Activated T-helper 9 cell treated with anti-CD3 and anti-CD28 coated beads, Interleukin-2, amount 50 U/mL, for 16 hours (primary cell): ENCODE measurements at regions not wholly inside any gene's neighbourhood (a gene's known extent, or its start where the extent isn't known, plus 50 kb on each side); places are given as distances from the start of the nearest gene placed in this dataset.

Source experiments
- DNase-seq: peaks from one replicate; pipeline ENCODE4 v3.0.0-alpha.2; 2020; ENCODE audit warnings: low read depth

DNA sequence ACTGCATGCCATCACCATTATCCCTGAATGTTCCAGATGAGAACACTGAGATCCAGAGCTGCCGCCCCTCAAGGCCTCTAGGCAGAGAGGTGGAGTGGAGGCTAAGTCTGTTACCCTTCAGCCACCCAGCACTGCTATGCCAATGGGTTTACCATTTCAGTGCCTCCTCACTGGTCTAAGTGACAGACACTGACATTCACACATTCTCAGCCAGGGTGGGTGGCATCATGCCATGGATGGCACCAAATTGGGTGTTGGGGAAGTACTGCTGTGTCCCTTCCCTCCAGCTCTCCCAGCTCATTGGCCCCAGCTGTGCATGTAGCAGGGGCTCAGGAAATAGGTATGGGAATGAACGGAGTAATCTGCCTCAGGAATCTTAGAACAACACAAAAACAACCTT lies 96.8 kb upstream of the PLET1 start:
- no peak for DNase-seq

DNA sequence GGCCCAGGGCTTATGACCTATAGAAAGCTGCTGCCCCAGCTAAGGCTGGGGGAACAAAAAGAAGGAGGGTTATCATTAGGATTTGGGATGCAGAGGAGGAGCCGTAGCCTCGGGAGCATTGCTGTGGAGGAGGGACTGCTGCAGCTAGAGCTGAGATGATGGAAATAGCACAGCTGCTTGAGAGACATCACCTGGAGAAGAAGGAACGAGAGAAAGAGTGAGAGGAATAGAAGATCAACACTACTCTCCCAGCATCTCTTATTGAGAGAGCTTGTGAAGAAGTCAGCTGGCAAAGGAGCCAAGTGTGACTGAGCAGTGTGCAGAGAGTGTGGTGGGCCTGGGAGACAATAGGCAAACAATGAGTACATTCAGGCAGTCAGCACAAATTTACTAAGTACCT lies 100.7 kb upstream of the PLET1 start:
- DNase-seq = no peak

DNA sequence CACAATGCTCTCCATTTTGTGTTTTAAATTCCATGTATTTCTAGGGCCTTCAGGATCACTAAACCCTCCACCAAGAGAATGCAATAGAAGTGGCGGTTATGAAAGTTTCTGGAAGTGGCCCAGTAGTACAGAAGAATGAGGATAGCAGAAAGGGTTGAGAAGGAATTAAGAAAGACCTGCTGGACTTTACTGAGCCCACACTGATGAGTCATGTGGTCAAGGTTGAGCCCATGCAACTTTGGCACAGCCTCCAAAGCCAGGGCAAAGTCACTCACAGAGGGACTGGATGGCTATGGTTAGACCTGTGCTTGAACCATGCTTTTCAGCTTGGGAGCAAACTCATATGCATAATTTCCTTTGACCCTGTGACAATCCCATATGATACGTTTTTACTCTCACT lies 102.9 kb upstream of the PLET1 start:
- no peak for DNase-seq

DNA sequence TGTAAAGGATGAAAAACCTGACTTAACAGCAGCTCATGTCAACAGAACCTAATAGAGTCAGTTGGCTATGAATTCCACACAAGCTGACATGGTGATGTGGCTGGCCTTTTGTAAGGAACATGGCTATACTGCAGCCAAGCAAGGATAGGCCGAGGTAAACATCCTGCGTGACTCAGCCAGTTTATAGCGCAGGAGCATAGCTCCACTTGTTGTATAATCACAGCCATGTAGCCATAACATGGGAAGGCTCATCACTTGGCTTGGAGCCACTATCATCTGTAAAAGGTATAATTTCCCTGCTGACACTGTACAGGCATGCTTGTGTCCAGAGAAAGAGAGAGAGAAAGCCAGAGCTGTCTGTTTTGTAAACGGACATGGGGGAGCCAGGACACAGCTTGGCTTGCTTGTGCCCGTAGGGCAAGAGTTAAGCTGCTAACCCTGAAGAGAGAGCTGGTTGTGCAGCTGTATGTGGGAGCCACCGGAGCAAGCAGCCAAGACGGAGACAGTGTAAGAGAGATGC lies 104.4 kb upstream of the PLET1 start:
- no peak for DNase-seq

DNA sequence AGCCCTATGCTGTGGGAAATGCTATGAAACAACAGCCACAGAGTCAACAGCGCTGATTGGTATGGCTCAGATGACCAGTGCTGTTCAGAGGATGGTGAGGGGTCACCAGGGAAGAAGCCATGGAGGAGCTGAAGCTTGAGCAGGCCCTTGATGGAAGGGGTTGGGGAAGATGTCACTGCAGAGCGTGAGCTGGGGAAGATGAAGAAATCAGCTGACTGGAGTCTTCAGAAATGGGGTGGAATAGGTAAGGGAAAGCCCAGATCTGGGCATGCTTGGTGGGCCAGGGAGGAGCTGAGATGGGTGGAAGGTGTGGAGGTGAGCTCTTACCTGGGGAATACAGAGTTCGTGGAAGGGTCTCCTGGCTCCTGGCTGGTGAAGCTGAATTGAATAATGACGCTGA lies 105.4 kb upstream of the PLET1 start:
- no peak for DNase-seq

DNA sequence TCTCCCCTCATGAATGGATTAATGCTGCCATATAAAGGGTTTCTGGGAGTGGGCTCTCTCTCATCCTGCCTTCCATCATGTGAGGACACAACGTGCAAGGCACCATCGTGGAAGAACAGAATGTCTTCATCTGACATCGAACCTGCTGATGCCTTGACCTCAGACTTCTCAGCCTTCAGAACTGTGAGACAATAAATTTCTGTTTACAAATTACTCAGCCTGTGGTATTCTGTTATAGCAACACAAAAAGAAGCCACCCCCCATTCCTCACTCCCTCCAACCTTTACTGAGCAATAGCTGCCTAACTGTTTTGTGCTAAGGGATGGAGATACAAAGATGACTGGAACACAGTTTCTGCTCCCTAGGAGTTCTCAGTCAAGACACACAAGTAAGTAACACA lies 106.1 kb upstream of the PLET1 start:
- DNase-seq = no peak

DNA sequence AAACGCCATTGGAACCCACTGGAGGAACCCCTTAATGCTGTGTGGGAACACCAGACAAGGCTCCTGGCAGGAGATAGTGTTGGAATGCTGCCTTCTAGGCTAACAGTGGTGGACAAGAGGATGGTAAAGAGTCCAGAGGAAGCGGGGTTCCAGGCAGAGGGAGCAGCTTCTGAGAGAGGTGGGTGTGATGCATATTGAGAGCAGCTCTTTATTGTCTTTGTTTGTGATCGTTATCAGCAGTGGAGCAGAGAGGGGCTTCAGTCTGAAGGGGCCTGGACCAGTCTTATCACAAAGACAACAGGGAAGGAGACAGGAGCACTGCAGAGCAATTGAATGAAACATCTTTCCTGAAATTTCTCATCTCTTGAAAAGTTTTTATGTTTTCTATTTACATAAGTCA lies 106.8 kb upstream of the PLET1 start:
- no peak for DNase-seq

DNA sequence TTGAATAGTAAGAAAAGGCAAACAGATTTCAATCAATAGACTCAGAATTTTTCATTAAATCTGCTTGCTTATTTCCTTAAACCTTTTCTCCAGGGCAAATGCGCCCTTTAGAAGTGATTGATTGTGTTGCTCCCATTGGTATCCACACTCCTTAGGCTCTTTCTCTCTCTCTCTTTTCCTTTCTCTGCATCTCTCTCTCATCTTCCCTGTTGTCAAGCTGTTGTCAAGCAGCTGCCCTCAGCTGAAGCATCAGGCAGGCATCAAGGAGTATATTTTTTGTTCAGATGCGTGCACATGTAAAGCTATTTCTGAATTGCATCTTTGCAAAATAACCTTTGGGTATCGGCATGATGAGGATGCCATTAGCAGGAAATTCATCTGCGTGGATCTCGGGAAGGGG lies 107.2 kb upstream of the PLET1 start:
- no peak for DNase-seq

DNA sequence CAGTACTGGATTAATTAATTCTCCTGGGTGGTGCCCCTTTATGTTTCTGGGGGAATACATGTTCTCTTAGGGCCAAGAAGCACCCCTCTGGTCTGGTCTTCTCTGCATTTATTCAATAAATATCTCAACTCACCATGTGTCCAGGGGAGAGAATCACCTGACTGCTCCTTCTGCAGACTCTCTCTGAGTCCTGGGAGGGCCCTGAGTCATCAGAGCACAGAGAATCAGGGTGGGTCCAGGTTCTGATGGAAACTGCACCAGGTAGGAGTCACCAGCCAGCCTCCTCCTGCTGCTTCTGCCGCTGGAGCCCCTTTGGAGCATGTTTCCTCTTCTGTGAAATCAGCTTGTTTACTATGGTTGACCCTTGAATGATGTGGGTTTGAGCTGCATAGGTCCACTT lies 107.7 kb upstream of the PLET1 start:
- no peak for DNase-seq

DNA sequence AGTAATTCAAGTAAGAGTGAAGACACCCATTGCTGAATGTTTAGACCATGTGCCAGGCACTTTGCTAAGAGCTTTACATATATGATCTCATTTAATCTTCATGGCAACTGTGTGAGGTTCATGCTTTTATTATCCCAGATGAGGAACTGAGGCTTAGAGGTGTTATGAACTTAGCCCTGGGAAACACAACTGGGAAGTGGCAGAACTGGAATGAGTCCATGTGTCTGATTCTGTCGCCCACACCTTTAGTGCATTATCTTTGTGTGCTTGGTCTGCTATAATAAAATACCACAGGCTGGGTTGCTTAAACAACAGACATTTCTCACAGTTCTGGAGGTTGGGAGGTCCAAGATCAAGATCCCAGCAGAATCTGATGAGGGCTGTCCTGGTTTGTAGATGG lies 108.7 kb upstream of the PLET1 start:
- no peak for DNase-seq

DNA sequence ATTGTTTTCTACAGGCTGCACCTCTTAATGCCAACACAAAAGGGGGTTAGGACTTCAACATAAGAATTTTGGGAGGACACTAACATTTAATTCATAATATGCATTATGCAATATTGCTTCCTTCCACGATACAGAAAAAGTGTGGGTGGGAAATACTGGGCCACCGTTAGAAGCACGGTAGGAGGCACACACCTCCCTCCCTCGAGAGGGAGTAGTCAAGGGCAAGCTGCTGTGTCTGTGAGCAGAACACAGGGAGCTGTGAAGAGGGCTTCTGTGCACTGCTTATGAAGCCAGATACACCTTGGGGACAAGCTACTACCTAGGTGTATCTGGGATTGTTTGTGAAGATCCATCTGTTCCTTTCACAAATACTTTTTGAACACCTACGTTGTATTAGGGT lies 109.3 kb upstream of the PLET1 start:
- no peak for DNase-seq

DNA sequence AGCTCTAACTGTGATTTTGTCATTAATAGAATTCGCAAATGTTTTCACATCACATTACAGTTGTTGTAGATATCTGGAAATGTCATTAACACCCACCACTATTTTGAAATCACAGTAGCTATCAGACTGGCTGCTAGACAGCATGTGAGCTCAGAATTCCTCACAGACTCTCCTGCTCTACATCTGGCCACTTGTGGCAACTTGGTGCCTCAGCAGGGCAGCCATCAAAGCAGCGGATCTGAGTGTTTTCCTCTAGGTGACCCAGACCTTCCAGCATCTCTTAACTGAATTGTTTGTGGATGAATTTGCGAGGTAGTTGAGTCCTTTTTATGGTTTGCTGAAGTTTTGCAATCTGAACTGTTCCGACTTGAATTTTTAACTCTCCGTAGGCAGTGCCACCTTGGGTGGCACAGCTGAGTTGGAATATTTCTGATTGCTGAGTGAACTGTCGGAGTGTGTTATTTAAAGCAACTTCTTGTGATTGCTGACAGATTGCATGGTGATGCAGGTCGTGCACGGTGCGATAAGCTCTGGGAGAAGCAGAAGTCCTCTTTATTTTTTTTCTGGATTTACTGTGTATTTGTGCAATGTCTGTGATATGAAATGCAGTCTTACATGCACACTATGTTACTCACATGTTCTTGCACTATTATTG lies 114.0 kb upstream of the PLET1 start:
- DNase-seq = no peak

DNA sequence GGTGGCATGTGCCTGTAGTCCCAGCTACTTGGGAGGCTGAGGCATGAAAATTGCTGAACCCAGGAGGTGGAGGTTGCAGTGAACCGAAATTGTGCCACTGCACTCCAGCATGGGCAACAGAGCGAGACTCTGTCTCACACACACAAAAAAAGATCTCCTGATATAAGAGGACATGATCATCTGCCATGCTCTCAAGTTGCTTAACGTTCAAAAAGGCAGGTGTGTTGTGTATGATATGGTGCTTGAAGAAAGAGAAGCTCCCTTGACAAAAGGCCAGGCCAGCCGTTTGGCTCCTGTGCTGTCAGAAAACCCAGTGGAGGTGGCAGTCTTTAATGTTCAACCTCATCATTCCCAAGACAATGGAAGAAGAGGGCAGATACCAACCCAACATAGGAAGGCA lies 117.3 kb upstream of the PLET1 start:
- no peak for DNase-seq

DNA sequence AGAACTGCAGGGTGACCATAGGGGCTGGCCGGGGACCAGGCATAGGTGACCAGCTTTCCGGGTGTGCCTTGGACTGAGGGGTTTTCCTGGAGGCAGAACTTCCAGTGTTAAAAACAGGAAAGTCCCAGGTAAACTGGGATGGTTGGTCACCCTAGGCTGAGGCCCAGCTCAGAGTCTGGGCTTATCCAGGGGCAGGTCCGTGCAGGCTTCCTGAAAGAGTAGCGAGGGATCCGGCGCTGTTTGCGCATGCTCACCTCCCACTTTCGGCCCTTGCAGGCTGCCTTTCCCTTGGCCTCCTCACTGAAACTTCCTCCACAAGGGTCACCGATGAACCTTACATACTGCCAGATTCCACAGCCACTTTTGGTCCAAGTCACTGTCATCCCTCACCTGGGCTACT lies 119.8 kb upstream of the PLET1 start:
- no peak for DNase-seq

DNA sequence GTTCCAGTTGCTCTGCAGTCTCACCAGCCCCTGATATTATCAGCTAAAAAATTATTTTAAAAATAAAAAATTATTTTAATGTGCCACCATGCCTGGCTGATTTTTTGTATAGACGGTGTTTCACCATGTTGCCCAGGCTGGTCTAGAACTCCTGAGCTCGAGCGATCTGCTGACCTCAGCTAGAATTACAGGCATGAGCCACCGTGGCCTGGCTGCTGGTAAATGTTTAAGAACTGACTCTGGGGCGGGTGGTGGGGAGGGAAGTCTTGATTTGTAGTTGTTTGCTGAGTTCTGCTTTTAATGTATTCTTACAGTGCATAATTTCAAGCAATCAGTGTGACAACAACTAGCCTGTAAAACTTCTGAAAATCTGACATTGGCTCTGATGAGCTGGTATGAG lies 120.9 kb upstream of the PLET1 start:
- DNase-seq = no peak

DNA sequence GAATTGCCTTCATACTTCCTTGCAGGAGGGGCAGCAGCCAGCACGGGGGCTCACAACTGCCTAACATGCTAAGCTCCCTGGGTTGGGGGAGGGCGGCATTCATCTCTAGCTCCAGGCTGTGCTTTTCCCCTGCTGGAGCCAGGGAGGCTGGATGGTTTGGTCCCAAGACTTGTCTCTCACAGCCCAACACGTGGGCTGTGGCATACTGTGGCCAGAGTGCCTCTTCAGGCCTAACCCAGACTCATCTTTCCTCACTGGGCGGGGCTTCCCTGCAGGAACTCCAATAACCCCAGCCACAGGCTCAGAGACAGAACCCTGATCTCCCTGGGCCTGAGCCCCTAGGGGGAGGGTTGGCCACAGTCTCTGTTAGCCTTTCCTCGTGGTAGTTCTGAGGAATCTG lies 121.9 kb upstream of the PLET1 start:
- no peak for DNase-seq

DNA sequence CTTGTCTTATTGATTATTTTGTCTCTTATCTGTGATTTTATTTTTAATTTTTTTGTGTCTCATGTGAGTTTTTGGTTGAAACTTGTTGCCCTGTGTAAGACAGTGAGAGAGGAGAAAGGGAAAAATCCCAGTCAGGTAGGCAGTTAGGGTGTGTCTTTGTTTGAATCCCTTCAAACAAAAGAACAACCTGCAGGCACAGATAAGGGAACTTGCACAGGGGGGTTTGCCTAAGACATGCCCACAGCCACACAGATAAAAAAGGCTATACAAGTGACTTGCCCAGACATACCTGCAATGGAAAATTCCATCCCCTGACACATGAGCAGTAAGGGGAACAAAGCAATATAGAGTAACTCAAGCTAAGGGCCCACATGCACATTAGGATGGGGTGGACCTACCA lies 127.8 kb upstream of the PLET1 start:
- DNase-seq = no peak

DNA sequence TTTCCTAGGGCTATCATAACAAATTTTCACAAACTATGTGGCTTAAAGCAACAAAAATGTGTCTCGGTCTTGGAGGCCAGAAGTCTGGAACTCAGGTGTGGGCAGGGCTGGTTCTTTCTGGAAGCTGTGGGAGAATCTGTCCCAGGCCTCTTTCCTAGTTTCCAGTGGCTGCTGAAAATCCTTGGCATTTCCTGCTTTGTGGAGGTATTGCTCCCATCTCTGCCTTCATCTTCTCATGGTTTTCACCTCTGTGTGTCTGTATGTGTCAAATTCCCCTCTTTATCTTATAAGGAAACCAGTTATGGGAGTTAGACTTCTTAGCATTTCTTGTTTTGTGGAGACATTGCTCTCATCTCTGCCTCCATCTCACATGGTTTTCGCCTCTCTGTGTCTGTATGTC lies 130.4 kb upstream of the PLET1 start:
- no peak for DNase-seq

DNA sequence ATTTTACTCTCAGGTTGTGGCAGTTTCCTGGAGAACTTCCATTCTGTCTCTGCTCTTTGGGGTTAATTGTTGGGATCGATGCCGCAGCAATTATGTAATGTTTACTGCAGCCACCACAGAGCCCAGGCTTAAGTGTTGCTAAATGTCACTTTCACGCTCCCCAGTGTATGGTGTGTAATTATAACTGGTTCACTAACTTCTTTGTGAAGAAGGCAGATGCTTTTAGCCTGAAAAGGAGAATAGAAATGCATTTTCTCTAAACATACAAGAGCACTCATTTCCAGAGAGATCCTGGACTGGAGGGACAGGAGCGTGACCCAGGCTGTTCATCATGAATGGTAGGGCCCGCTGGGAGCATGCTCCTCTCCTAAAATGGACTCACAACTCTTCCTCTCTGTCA lies 132.2 kb upstream of the PLET1 start:
- no peak for DNase-seq

DNA sequence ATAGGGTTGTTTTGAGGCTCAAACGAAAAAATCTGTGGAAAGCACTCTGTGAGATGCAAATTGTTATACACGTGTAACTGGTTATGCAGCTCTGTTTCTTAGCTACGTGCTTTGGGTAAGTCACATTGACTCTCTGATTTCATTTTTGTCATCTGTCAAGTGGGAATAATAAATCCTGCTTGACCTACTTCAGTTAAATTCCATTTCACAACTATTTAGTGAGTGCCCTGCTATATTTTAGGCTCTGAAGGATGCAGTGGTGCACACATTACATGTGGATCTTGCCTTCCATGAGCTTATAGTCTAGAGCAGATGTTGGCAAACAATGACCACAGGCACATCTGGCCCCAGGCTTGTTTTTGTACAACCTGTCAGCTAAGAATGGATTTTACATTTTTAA lies 133.6 kb upstream of the PLET1 start:
- no peak for DNase-seq

DNA sequence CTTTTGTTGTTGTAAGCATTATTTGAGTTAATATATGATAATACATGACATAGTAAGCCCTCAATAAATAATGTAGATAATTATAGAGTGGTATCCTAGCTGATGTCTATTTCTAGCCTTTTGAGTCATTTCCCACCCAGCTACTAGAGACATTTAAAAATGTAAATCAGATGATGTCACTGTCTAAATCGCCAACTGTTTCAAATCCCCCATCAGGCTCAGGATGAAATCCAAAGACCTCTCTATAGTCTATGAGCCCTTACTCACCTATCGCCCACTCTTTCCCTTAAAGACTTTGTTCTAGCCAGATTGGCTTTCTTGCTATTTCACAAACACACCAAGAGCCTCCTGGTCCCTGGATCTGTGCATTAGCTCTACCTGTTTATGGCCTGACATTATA lies 135.4 kb upstream of the PLET1 start:
- no peak for DNase-seq

DNA sequence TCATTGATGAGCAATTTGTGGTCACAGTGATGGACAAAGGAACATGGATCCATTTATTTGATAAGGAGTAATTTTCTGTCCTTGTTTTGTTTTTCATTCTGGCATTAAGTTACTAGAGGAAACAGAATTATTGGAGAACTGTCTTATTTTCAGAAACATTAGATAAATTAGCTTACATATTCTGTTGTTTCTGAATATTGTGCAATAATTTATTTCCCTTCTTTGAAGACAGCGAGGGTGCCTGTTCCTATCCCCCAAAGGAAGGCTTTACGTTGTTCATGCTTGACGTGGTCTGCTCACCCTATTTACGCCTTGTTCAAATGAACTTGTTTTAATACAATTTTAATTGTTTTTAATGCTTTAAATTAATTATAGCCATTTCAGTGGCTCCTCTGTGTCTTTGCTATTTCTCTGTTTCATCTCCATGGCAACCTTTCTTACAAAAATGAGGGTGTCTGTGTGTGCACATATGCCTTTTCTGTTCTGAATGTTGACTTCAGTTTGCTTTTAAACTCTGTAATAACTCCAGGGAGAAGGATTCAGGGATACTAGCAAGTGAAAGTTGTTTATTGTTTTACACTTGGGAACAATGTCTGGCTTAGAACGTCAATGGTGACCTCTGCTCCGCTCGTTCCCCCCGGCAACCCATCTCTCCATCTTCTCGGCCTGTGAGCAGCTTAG lies 138.3 kb upstream of the PLET1 start:
- DNase-seq = no peak

DNA sequence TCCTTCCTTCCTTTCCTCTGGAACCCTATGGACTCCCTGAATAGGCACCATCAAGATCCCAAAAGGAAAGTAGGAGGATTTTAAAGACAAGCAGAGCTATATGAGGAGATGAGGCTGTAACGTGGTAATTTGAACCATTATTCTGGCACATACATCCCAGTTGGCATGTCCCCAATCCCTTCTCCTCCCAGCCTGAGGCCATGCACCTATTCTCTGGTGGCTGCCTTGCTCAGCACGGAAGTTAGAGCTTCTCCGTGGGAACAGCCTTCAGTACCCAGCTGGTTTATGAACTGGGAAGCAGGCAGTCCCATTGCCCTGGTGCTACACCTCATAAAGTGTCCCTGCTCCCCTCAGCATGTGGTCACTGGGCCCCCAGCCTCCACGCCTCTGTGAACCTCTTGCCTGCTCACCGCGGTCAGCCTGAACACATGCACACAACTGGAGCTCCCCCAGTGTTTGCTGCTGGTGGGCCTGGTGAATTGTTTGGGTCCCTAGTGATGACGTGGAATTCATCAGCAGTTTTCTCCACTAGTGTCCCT lies 139.9 kb upstream of the PLET1 start:
- DNase-seq = no peak
